ENCODE measurements at regions not wholly inside any gene's neighbourhood (a gene's known extent, or its start where the extent isn't known, plus 50 kb on each side); places are given as distances from the start of the nearest gene placed in this dataset.

DNA sequence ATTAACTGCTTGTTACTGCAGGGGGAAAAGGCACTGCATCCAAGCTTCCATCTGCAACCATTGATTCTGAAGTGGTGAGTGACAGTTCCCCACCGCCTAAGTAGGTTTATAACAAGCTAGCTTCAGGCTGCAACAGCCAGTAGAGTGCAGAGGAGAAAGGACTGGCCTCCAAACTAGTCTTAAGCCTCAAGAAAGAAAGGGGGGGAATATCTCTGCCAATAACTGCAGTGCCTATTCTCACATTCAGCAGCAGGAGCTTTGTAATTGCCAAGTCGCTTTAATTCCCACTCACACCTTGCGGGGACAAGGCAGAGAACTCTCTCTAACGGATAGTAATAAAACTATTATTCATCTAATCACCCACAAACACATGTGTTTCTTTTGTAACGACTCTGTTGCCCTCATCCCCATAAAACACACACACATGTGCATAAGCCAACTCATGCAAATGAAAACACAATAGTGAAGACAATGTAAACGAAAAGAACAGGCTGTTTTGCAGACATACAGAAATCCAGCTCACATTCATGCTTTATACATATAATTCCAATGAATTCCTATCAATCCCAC, 1963.3 kb upstream of the PIK3C3 start:
- in situ Hi-C loops (cut with MboI) (no loop called here), intact Hi-C loops (cut with micrococcal nuclease; ENCODE audit: unreplicated experiment) (no loop called here)
- FAIRE-seq, result no peak
- Histone ChIP-seq H3K27me3 (replicated peaks in 1 of 2; ENCODE audit: control insufficient read depth in 2 of 2, insufficient read depth in 2 of 2, low read length in 1 of 2) (no peaks in the 10 kb centered on the region), H3K4me3 (no peak overlapping the region), H2AFZ (ENCODE audit: control insufficient read depth, low read depth, low read length) (no peak overlapping the region), H3K9ac (ENCODE audit: control insufficient read depth, insufficient read depth, low read length) (no peak overlapping the region), H3K27ac (ENCODE audit: control insufficient read depth, insufficient read depth) (no peak overlapping the region), H3K9me3 (replicated peaks; ENCODE audit: control insufficient read depth, insufficient read depth, low read length) (no peaks in the 10 kb centered on the region), H3K36me3 (ENCODE audit: control insufficient read depth in 2 of 2, insufficient read depth in 2 of 2, low read length in 1 of 2) (no peaks in the 10 kb centered on the region), H3K4me2 (ENCODE audit: control insufficient read depth, insufficient read depth) (no peak overlapping the region), H4K20me1 (ENCODE audit: control insufficient read depth, insufficient read depth) (no peaks in the 10 kb centered on the region), H3K4me1 (ENCODE audit: control insufficient read depth, insufficient read depth, low read length) (no peaks in the 10 kb centered on the region), H3K79me2 (ENCODE audit: control insufficient read depth, insufficient read depth, low read length) (no peaks in the 10 kb centered on the region)
- no peak for ATAC-seq
- 11% methylated on average over 6 of the region's 6 CpGs for WGBS (ENCODE audit: insufficient coverage, insufficient replicate concordance, low lambda C conversion rate, missing lambda C conversion rate)
- ChIA-PET CTCF (no interaction called here), SMC1A (ENCODE audit: uncharacterized antibody, unreplicated experiment) (no interaction called here), POLR2A (no interaction called here), RAD21 (ENCODE audit: unreplicated experiment) (no interaction called here)
- TF ChIP-seq ZNF274 (IDR thresholded peaks at IDR 0.05; ENCODE audit: insufficient read depth, insufficient read length), result no peak
- TF ChIP-seq, protein P1, sequence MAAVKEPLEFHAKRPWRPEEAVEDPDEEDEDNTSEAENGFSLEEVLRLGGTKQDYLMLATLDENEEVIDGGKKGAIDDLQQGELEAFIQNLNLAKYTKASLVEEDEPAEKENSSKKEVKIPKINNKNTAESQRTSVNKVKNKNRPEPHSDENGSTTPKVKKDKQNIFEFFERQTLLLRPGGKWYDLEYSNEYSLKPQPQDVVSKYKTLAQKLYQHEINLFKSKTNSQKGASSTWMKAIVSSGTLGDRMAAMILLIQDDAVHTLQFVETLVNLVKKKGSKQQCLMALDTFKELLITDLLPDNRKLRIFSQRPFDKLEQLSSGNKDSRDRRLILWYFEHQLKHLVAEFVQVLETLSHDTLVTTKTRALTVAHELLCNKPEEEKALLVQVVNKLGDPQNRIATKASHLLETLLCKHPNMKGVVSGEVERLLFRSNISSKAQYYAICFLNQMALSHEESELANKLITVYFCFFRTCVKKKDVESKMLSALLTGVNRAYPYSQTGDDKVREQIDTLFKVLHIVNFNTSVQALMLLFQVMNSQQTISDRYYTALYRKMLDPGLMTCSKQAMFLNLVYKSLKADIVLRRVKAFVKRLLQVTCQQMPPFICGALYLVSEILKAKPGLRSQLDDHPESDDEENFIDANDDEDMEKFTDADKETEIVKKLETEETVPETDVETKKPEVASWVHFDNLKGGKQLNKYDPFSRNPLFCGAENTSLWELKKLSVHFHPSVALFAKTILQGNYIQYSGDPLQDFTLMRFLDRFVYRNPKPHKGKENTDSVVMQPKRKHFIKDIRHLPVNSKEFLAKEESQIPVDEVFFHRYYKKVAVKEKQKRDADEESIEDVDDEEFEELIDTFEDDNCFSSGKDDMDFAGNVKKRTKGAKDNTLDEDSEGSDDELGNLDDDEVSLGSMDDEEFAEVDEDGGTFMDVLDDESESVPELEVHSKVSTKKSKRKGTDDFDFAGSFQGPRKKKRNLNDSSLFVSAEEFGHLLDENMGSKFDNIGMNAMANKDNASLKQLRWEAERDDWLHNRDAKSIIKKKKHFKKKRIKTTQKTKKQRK (IDR thresholded peaks at IDR 0.05; ENCODE audit: low read depth, low read length), result no peak
- TF ChIP-seq HDAC6 (IDR thresholded peaks at IDR 0.05; ENCODE audit: unreplicated experiment), result no peak
- TF ChIP-seq ATF7 (IDR thresholded peaks at IDR 0.05; ENCODE audit: low read depth), result no peak
- TF ChIP-seq STAT3 (IDR thresholded peaks at IDR 0.05; ENCODE audit: low read depth, low read length), result no peak
- TF ChIP-seq SIN3A (IDR thresholded peaks at IDR 0.05; ENCODE audit: low read depth, low read length), result no peak
- TF ChIP-seq, protein P2, sequence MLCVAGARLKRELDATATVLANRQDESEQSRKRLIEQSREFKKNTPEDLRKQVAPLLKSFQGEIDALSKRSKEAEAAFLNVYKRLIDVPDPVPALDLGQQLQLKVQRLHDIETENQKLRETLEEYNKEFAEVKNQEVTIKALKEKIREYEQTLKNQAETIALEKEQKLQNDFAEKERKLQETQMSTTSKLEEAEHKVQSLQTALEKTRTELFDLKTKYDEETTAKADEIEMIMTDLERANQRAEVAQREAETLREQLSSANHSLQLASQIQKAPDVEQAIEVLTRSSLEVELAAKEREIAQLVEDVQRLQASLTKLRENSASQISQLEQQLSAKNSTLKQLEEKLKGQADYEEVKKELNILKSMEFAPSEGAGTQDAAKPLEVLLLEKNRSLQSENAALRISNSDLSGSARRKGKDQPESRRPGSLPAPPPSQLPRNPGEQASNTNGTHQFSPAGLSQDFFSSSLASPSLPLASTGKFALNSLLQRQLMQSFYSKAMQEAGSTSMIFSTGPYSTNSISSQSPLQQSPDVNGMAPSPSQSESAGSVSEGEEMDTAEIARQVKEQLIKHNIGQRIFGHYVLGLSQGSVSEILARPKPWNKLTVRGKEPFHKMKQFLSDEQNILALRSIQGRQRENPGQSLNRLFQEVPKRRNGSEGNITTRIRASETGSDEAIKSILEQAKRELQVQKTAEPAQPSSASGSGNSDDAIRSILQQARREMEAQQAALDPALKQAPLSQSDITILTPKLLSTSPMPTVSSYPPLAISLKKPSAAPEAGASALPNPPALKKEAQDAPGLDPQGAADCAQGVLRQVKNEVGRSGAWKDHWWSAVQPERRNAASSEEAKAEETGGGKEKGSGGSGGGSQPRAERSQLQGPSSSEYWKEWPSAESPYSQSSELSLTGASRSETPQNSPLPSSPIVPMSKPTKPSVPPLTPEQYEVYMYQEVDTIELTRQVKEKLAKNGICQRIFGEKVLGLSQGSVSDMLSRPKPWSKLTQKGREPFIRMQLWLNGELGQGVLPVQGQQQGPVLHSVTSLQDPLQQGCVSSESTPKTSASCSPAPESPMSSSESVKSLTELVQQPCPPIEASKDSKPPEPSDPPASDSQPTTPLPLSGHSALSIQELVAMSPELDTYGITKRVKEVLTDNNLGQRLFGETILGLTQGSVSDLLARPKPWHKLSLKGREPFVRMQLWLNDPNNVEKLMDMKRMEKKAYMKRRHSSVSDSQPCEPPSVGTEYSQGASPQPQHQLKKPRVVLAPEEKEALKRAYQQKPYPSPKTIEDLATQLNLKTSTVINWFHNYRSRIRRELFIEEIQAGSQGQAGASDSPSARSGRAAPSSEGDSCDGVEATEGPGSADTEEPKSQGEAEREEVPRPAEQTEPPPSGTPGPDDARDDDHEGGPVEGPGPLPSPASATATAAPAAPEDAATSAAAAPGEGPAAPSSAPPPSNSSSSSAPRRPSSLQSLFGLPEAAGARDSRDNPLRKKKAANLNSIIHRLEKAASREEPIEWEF (IDR thresholded peaks at IDR 0.05; ENCODE audit: insufficient replicate concordance, low read depth, low read length), result no peak
- no peak for TF ChIP-seq NFYB (IDR thresholded peaks at IDR 0.05; ENCODE audit: insufficient read depth, low read depth, low read length)
- no peak for TF ChIP-seq IKZF1 (conservative IDR thresholded peaks at IDR 0.05)
- no peak for TF ChIP-seq GATAD2B (conservative IDR thresholded peaks at IDR 0.05; ENCODE audit: low read depth)
- TF ChIP-seq EZH2 (IDR thresholded peaks at IDR 0.05; ENCODE audit: borderline replicate concordance, control insufficient read depth, low read depth, low read length), result no peak
- TF ChIP-seq SUPT20H (IDR thresholded peaks at IDR 0.05; ENCODE audit: borderline replicate concordance, control insufficient read depth, low read depth, low read length), result no peak
- TF ChIP-seq NFIC (IDR thresholded peaks at IDR 0.05; ENCODE audit: low read depth, low read length), result no peak
- no peak for TF ChIP-seq MYC (IDR thresholded peaks at IDR 0.05; ENCODE audit: insufficient read depth, insufficient read length, insufficient replicate concordance, low read length, severe bottlenecking)
- TF ChIP-seq IKZF2 (IDR thresholded peaks at IDR 0.05), result no peak
- BruUV-seq (replicated peaks), result no TSS peak
- no peak for DNase-seq (ENCODE audit: low read depth, low spot score)

Measured in GM12878 (cell line).